GM23338 (cell line): ENCODE measurements at regions not wholly inside any gene's neighbourhood (a gene's known extent, or its start where the extent isn't known, plus 50 kb on each side); places are given as distances from the start of the nearest gene placed in this dataset.
A peak's percentile ranks its signal among the peaks of the same experiment; 100 is the strongest.

Experiments used
- ATAC-seq: fragments of 200-7000 bp; cut with Tn5 transposase; 3 replicates; pipeline ENCODE4 v1.9.1; 2020
- DNase-seq: peaks from one replicate; pipeline ENCODE4 v3.0.0-alpha.2; 2015; ENCODE audit warnings: low spot score
- H2AFZ ChIP-seq: fragments of 200-600 bp; sonication (generic); 2 replicates; pipeline ENCODE4 v1.8.0; 2016; ENCODE audit warnings: antibody characterized with exemption, mild to moderate bottlenecking, moderate library complexity
- H3F3A ChIP-seq: fragments of 200-600 bp; sonication (generic); replicated peaks from 2 replicates; pipeline ENCODE4 v1.8.0; 2017; ENCODE audit warnings: antibody characterized with exemption, mixed run types, low read depth
- H3K27ac ChIP-seq: fragments of 200-600 bp; sonication (generic); 2 replicates; pipeline ENCODE4 v1.6.1; 2016; ENCODE audit warnings: low read depth
- H3K27me3 ChIP-seq: fragments of 200-600 bp; sonication (generic); 2 replicates; pipeline ENCODE4 v1.8.0; 2016; ENCODE audit warnings: mild to moderate bottlenecking, mixed run types, moderate library complexity; ENCODE audit not compliant: insufficient read depth
- H3K36me3 ChIP-seq: fragments of 200-600 bp; sonication (generic); 2 replicates; pipeline ENCODE4 v1.8.0; 2016; ENCODE audit warnings: mild to moderate bottlenecking; ENCODE audit not compliant: insufficient read depth
- H3K4me1 ChIP-seq: fragments of 200-600 bp; sonication (generic); 2 replicates; pipeline ENCODE4 v1.8.0; 2016; ENCODE audit warnings: mild to moderate bottlenecking, moderate library complexity; ENCODE audit not compliant: insufficient read depth
- H3K4me2 ChIP-seq: fragments of 200-600 bp; sonication (generic); 2 replicates; pipeline ENCODE4 v1.7.1; 2017; ENCODE audit warnings: mixed run types
- H3K4me3 ChIP-seq: fragments of 200-600 bp; sonication (generic); 2 replicates; pipeline ENCODE4 v1.6.1; 2016; ENCODE audit warnings: mixed run types
- H3K79me2 ChIP-seq: fragments of 200-600 bp; sonication (generic); replicated peaks from 2 replicates; pipeline ENCODE4 v1.8.0; 2017; ENCODE audit warnings: mild to moderate bottlenecking; ENCODE audit not compliant: insufficient read depth
- H3K9me2 ChIP-seq: fragments of 200-600 bp; sonication (generic); 2 replicates; pipeline ENCODE4 v1.8.0; 2017; ENCODE audit not compliant: insufficient read depth
- H4K20me1 ChIP-seq: fragments of 200-600 bp; sonication (generic); replicated peaks from 2 replicates; pipeline ENCODE4 v1.8.0; 2017; ENCODE audit warnings: mild to moderate bottlenecking; ENCODE audit not compliant: insufficient read depth
- H3K27ac Mint-ChIP-seq: 2 replicates; pipeline ENCODE4 v1.8.0; 2020; ENCODE audit warnings: inconsistent platforms, mild to moderate bottlenecking, moderate library complexity, mixed read lengths
- H3K27me3 Mint-ChIP-seq: 3 replicates; pipeline ENCODE4 v1.8.0; 2022; ENCODE audit warnings: low read depth, mild to moderate bottlenecking, moderate library complexity, mixed read lengths, inconsistent platforms; ENCODE audit not compliant: insufficient read depth, poor library complexity
- H3K36me3 Mint-ChIP-seq: 3 replicates; pipeline ENCODE4 v1.8.0; 2021; ENCODE audit warnings: low read depth, mild to moderate bottlenecking, inconsistent platforms, moderate library complexity, mixed read lengths
- H3K4me1 Mint-ChIP-seq: 3 replicates; pipeline ENCODE4 v1.8.0; 2020; ENCODE audit warnings: mild to moderate bottlenecking, inconsistent platforms, mixed read lengths
- H3K4me3 Mint-ChIP-seq: 3 replicates; pipeline ENCODE4 v1.8.0; 2021; ENCODE audit warnings: moderate library complexity, mild to moderate bottlenecking, inconsistent platforms, mixed read lengths
- H3K9me3 Mint-ChIP-seq: 3 replicates; pipeline ENCODE4 v1.8.0; 2020; ENCODE audit warnings: moderate library complexity, mild to moderate bottlenecking, inconsistent platforms, mixed read lengths
- JUNB ChIP-seq: IDR thresholded peaks from one replicate; pipeline ENCODE4 v1.6.1; 2016; ENCODE audit warnings: antibody characterized with exemption; ENCODE audit not compliant: unreplicated experiment
- STAT1 ChIP-seq: IDR thresholded peaks from one replicate; pipeline ENCODE4 v1.6.1; 2016; ENCODE audit warnings: antibody characterized with exemption; ENCODE audit not compliant: unreplicated experiment
- ZNF114 ChIP-seq: fragments of 250-450 bp; sonication (Bioruptor Pico); IDR thresholded peaks from 2 replicates; pipeline ENCODE4 v1.5.0; 2020; ENCODE audit warnings: mild to moderate bottlenecking, moderate library complexity
- ZNF331 ChIP-seq: fragments of 250-450 bp; sonication (Bioruptor Pico); IDR thresholded peaks from 2 replicates; pipeline ENCODE4 v1.5.0; 2020; ENCODE audit warnings: low read depth, mild to moderate bottlenecking, moderate library complexity
- TF ChIP-seq, protein P1 (sequence below), 2 experiments: fragments of 200-600 bp in 1 of 2; sonication (generic) in 1 of 2; conservative IDR thresholded peaks; 2 replicates each; pipeline versions ENCODE4 v1.5.1 to v1.6.1; 2016 to 2017; ENCODE audit warnings: antibody characterized with exemption in 2 of 2, low read depth in 2 of 2, mild to moderate bottlenecking in 2 of 2, moderate library complexity in 1 of 2
- TF ChIP-seq, protein P2 (sequence below): IDR thresholded peaks from 2 replicates; pipeline ENCODE4 v1.6.1; 2016; ENCODE audit warnings: antibody characterized with exemption
- TF ChIP-seq, protein P3 (sequence below): IDR thresholded peaks from one replicate; pipeline ENCODE4 v1.6.1; 2018; ENCODE audit warnings: antibody characterized with exemption; ENCODE audit not compliant: unreplicated experiment
- TF ChIP-seq, protein P4 (sequence below): fragments of 250-450 bp; sonication (Bioruptor Pico); IDR thresholded peaks from 2 replicates; pipeline ENCODE4 v1.5.0; 2020; ENCODE audit warnings: mild to moderate bottlenecking, moderate library complexity

DNA sequence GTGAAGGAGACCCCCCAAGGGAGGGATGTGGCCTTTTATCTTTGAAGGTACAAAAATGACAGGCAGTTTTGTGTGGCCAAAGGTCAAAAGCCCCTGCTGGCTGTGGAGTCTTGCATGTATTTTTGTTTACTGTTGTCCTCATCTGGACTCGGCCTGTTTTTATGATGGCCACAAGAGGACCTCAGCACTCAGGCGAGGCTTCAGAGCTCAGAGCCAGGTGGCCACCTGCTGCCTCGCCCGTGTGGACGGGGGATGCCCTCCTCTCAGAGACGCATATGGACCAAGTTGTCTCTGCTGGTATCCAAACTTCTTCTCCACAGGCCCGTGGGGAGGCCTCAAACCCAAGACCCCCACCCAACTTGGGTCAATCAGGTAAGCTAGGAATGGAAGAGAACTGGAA is 118.2 kb downstream of the DACT2 start:
- H2AFZ ChIP-seq: no peak overlapping the region
- ATAC-seq (peak; percentile 94), DNase-seq (peak; percentile 62)
- H3K79me2 ChIP-seq: no peaks in the 10 kb centered on the region
- Mint-ChIP-seq H3K4me1 (peaks cover 10% of the 10 kb centered on the region; the same call in 2 of the 3 replicates), H3K9me3 (peaks cover 16% of the 10 kb centered on the region), H3K4me3 (no peak overlapping the region), H3K27ac (no peak overlapping the region), H3K36me3 (peaks cover 6% of the 10 kb centered on the region; the same call in 1 of the 3 replicates), H3K27me3 (peaks cover 8% of the 10 kb centered on the region)
- TF ChIP-seq, protein P1, sequence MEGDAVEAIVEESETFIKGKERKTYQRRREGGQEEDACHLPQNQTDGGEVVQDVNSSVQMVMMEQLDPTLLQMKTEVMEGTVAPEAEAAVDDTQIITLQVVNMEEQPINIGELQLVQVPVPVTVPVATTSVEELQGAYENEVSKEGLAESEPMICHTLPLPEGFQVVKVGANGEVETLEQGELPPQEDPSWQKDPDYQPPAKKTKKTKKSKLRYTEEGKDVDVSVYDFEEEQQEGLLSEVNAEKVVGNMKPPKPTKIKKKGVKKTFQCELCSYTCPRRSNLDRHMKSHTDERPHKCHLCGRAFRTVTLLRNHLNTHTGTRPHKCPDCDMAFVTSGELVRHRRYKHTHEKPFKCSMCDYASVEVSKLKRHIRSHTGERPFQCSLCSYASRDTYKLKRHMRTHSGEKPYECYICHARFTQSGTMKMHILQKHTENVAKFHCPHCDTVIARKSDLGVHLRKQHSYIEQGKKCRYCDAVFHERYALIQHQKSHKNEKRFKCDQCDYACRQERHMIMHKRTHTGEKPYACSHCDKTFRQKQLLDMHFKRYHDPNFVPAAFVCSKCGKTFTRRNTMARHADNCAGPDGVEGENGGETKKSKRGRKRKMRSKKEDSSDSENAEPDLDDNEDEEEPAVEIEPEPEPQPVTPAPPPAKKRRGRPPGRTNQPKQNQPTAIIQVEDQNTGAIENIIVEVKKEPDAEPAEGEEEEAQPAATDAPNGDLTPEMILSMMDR (conservative IDR thresholded peaks at IDR 0.05; ENCODE audit: low read depth in 2 of 2): peak; percentile 58 to 83
- TF ChIP-seq, protein P2, sequence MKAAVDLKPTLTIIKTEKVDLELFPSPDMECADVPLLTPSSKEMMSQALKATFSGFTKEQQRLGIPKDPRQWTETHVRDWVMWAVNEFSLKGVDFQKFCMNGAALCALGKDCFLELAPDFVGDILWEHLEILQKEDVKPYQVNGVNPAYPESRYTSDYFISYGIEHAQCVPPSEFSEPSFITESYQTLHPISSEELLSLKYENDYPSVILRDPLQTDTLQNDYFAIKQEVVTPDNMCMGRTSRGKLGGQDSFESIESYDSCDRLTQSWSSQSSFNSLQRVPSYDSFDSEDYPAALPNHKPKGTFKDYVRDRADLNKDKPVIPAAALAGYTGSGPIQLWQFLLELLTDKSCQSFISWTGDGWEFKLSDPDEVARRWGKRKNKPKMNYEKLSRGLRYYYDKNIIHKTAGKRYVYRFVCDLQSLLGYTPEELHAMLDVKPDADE: no peak
- TF ChIP-seq, protein P3, sequence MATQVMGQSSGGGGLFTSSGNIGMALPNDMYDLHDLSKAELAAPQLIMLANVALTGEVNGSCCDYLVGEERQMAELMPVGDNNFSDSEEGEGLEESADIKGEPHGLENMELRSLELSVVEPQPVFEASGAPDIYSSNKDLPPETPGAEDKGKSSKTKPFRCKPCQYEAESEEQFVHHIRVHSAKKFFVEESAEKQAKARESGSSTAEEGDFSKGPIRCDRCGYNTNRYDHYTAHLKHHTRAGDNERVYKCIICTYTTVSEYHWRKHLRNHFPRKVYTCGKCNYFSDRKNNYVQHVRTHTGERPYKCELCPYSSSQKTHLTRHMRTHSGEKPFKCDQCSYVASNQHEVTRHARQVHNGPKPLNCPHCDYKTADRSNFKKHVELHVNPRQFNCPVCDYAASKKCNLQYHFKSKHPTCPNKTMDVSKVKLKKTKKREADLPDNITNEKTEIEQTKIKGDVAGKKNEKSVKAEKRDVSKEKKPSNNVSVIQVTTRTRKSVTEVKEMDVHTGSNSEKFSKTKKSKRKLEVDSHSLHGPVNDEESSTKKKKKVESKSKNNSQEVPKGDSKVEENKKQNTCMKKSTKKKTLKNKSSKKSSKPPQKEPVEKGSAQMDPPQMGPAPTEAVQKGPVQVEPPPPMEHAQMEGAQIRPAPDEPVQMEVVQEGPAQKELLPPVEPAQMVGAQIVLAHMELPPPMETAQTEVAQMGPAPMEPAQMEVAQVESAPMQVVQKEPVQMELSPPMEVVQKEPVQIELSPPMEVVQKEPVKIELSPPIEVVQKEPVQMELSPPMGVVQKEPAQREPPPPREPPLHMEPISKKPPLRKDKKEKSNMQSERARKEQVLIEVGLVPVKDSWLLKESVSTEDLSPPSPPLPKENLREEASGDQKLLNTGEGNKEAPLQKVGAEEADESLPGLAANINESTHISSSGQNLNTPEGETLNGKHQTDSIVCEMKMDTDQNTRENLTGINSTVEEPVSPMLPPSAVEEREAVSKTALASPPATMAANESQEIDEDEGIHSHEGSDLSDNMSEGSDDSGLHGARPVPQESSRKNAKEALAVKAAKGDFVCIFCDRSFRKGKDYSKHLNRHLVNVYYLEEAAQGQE: no peak
- TF ChIP-seq STAT1: no peak
- H3K9me2 ChIP-seq: no peaks in the 10 kb centered on the region; the same call in 1 of the 2 replicates
- H3K27ac ChIP-seq: no peak overlapping the region
- H3K27me3 ChIP-seq: no peaks in the 10 kb centered on the region
- no peaks in the 10 kb centered on the region for H4K20me1 ChIP-seq
- no peak overlapping the region for H3K4me2 ChIP-seq
- H3K4me3 ChIP-seq: no peak overlapping the region
- H3K36me3 ChIP-seq: no peaks in the 10 kb centered on the region
- no peaks in the 10 kb centered on the region for H3F3A ChIP-seq
- no peaks in the 10 kb centered on the region for H3K4me1 ChIP-seq

DNA sequence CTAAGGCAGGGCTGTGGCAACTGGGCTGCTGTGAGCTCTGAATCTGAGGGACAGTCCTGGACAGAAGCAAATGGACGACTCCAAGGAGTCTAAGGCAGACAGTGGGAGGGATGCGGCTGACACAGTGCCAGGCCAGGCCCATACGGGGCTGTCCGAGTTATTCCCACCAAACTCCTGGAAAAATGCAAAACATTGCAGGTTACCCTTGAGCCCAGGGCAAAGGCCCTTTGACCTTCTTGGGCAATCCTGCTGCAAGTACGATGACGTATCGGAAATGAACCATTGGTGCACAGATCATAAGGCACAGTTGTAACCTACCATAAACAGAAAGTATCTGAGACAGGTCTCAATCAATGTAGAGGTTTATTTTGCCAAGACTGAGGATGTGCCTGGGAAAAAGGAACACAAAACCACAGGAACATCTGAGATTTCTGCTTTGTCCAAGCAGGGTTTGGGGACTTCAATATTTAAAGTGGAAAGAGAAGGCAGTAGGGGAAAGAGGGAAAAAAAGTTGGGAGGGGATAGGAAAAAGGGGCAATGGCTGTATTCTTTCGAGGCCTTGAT is 118.9 kb downstream of the DACT2 start:
- no peaks in the 10 kb centered on the region for H3K27me3 ChIP-seq
- H3K9me2 ChIP-seq: no peaks in the 10 kb centered on the region; the same call in 1 of the 2 replicates
- no peak overlapping the region for H3K27ac ChIP-seq
- no peak overlapping the region for H3K4me3 ChIP-seq
- no peaks in the 10 kb centered on the region for H3K4me1 ChIP-seq
- H2AFZ ChIP-seq: no peak overlapping the region
- peaks cover 3% of the 10 kb centered on the region; the same call in 1 of the 3 replicates for H3K36me3 Mint-ChIP-seq
- H3K9me3 Mint-ChIP-seq: peaks cover 13% of the 10 kb centered on the region
- peaks cover 6% of the 10 kb centered on the region for H3K27me3 Mint-ChIP-seq
- ATAC-seq (no peak), DNase-seq (no peak)
- H3K4me2 ChIP-seq: no peak overlapping the region
- no peaks in the 10 kb centered on the region for H3F3A ChIP-seq
- H3K36me3 ChIP-seq: no peaks in the 10 kb centered on the region
- H3K4me3 Mint-ChIP-seq: no peak overlapping the region
- H3K27ac Mint-ChIP-seq: no peak overlapping the region
- peaks cover 10% of the 10 kb centered on the region; the same call in 2 of the 3 replicates for H3K4me1 Mint-ChIP-seq
- H4K20me1 ChIP-seq: no peaks in the 10 kb centered on the region
- H3K79me2 ChIP-seq: no peaks in the 10 kb centered on the region
- TF ChIP-seq, protein P4, sequence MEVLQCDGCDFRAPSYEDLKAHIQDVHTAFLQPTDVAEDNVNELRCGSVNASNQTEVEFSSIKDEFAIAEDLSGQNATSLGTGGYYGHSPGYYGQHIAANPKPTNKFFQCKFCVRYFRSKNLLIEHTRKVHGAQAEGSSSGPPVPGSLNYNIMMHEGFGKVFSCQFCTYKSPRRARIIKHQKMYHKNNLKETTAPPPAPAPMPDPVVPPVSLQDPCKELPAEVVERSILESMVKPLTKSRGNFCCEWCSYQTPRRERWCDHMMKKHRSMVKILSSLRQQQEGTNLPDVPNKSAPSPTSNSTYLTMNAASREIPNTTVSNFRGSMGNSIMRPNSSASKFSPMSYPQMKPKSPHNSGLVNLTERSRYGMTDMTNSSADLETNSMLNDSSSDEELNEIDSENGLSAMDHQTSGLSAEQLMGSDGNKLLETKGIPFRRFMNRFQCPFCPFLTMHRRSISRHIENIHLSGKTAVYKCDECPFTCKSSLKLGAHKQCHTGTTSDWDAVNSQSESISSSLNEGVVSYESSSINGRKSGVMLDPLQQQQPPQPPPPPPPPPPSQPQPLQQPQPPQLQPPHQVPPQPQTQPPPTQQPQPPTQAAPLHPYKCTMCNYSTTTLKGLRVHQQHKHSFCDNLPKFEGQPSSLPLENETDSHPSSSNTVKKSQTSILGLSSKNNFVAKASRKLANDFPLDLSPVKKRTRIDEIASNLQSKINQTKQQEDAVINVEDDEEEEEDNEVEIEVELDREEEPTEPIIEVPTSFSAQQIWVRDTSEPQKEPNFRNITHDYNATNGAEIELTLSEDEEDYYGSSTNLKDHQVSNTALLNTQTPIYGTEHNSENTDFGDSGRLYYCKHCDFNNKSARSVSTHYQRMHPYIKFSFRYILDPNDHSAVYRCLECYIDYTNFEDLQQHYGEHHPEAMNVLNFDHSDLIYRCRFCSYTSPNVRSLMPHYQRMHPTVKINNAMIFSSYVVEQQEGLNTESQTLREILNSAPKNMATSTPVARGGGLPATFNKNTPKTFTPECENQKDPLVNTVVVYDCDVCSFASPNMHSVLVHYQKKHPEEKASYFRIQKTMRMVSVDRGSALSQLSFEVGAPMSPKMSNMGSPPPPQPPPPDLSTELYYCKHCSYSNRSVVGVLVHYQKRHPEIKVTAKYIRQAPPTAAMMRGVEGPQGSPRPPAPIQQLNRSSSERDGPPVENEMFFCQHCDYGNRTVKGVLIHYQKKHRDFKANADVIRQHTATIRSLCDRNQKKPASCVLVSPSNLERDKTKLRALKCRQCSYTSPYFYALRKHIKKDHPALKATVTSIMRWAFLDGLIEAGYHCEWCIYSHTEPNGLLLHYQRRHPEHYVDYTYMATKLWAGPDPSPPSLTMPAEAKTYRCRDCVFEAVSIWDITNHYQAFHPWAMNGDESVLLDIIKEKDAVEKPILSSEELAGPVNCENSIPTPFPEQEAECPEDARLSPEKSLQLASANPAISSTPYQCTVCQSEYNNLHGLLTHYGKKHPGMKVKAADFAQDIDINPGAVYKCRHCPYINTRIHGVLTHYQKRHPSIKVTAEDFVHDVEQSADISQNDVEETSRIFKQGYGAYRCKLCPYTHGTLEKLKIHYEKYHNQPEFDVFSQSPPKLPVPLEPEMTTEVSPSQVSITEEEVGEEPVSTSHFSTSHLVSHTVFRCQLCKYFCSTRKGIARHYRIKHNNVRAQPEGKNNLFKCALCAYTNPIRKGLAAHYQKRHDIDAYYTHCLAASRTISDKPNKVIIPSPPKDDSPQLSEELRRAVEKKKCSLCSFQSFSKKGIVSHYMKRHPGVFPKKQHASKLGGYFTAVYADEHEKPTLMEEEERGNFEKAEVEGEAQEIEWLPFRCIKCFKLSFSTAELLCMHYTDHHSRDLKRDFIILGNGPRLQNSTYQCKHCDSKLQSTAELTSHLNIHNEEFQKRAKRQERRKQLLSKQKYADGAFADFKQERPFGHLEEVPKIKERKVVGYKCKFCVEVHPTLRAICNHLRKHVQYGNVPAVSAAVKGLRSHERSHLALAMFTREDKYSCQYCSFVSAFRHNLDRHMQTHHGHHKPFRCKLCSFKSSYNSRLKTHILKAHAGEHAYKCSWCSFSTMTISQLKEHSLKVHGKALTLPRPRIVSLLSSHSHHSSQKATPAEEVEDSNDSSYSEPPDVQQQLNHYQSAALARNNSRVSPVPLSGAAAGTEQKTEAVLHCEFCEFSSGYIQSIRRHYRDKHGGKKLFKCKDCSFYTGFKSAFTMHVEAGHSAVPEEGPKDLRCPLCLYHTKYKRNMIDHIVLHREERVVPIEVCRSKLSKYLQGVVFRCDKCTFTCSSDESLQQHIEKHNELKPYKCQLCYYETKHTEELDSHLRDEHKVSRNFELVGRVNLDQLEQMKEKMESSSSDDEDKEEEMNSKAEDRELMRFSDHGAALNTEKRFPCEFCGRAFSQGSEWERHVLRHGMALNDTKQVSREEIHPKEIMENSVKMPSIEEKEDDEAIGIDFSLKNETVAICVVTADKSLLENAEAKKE (CRISPR knock-in tag): no peak
- TF ChIP-seq JUNB (no peak), ZNF331 (no peak), STAT1 (no peak), ZNF114 (CRISPR knock-in tag) (no peak)
